SK-N-SH (cell line): ENCODE measurements at regions not wholly inside any gene's neighbourhood (a gene's known extent, or its start where the extent isn't known, plus 50 kb on each side); places are given as distances from the start of the nearest gene placed in this dataset.

Experiments used
- CTCF ChIA-PET: fragments of 300-600, 350-600 bp; formaldehyde crosslinking; extraction: SDS; loops from one replicate; lab custom pipeline; 2021; lab: Yijun Ruan, JAX
- POLR2A ChIA-PET: fragments of 350-600 bp; sonication (Branson Sonifier 250); formaldehyde crosslinking; extraction: SDS; loops from one replicate; lab custom pipeline; 2020; ENCODE audit warnings: antibody characterized with exemption, inconsistent platforms; lab: Yijun Ruan, JAX
- DNase-seq: peaks from one replicate; pipeline ENCODE4 v3.0.0; 2012
- H2AFZ ChIP-seq: fragments of 200-600 bp; sonication (generic); 2 replicates; pipeline ENCODE4 v1.8.1; 2016; ENCODE audit warnings: antibody characterized with exemption, mild to moderate bottlenecking, low read depth
- H3F3A ChIP-seq: fragments of 200-600 bp; sonication (generic); replicated peaks from 2 replicates; pipeline ENCODE3; 2016; ENCODE audit warnings: antibody characterized with exemption, mild to moderate bottlenecking; ENCODE audit not compliant: insufficient read depth
- H3K27ac ChIP-seq, 2 experiments: fragments of 200-500 bp in 1 of 2; fragments of 200-600 bp in 1 of 2; sonication (Bioruptor generic) in 1 of 2; sonication (generic), shearing (Covaris generic) in 1 of 2; 2 replicates each; pipeline versions ENCODE4 v1.5.1 to v1.6.1; 2014 to 2016; ENCODE audit warnings: low read depth in 2 of 2, inconsistent platforms in 1 of 2, low read length in 1 of 2, mild to moderate bottlenecking in 1 of 2, mixed read lengths in 1 of 2
- H3K27me3 ChIP-seq: fragments of 200-600 bp; sonication (generic), shearing (Covaris generic); 2 replicates; pipeline ENCODE4 v1.6.1; 2016; ENCODE audit warnings: mixed run types; ENCODE audit not compliant: insufficient read depth
- H3K36me3 ChIP-seq, 2 experiments: fragments of 200-500 bp in 1 of 2; fragments of 200-600 bp in 1 of 2; sonication (Bioruptor generic) in 1 of 2; sonication (generic) in 1 of 2; replicated peaks in 1 of 2; 2 replicates each; pipeline versions ENCODE3 to v1.5.1; 2014 to 2016; ENCODE audit warnings: low read length in 1 of 2, mild to moderate bottlenecking in 1 of 2; ENCODE audit not compliant: insufficient read depth in 2 of 2, control insufficient read depth in 1 of 2
- H3K4me1 ChIP-seq, 2 experiments: fragments of 200-500 bp in 1 of 2; fragments of 200-600 bp in 1 of 2; sonication (Bioruptor generic) in 1 of 2; sonication (generic), shearing (Covaris generic) in 1 of 2; 2 replicates each; pipeline versions ENCODE4 v1.5.1 to v1.6.1; 2014 to 2016; ENCODE audit warnings: low read depth in 1 of 2, low read length in 1 of 2, mixed run types in 1 of 2; ENCODE audit not compliant: insufficient read depth in 2 of 2, control insufficient read depth in 1 of 2
- H3K4me2 ChIP-seq: fragments of 200-600 bp; sonication (generic), shearing (Covaris generic); 2 replicates; pipeline ENCODE4 v1.6.1; 2017; ENCODE audit warnings: mixed run types
- H3K4me3 ChIP-seq, 2 experiments: fragments of 200-500 bp in 1 of 2; fragments of 200-600 bp in 1 of 2; sonication (Bioruptor generic) in 1 of 2; sonication (generic), shearing (Covaris generic) in 1 of 2; 2 replicates each; pipeline versions ENCODE4 v1.5.1 to v1.8.1; 2014 to 2016; ENCODE audit warnings: low read depth in 2 of 2, inconsistent platforms in 1 of 2, low read length in 1 of 2, mild to moderate bottlenecking in 1 of 2, mixed read lengths in 1 of 2, moderate library complexity in 1 of 2
- H3K79me2 ChIP-seq: fragments of 200-600 bp; sonication (generic); 2 replicates; pipeline ENCODE4 v1.8.1; 2017; ENCODE audit warnings: mild to moderate bottlenecking; ENCODE audit not compliant: insufficient read depth
- H3K9ac ChIP-seq: fragments of 200-600 bp; sonication (generic); 2 replicates; pipeline ENCODE4 v1.6.1; 2017; ENCODE audit warnings: mixed run types
- H3K9me2 ChIP-seq: fragments of 200-600 bp; sonication (generic); 2 replicates; pipeline ENCODE4 v1.6.1; 2017; ENCODE audit warnings: mixed run types
- H3K9me3 ChIP-seq: fragments of 200-600 bp; sonication (generic); 2 replicates; pipeline ENCODE4 v1.6.1; 2017; ENCODE audit warnings: mixed run types, mild to moderate bottlenecking, moderate library complexity
- H4K20me1 ChIP-seq: fragments of 200-600 bp; sonication (generic); 2 replicates; pipeline ENCODE4 v1.6.1; 2017; ENCODE audit warnings: mild to moderate bottlenecking, mixed run types; ENCODE audit not compliant: insufficient read depth
- ELF1 ChIP-seq: IDR thresholded peaks from 2 replicates; pipeline ENCODE4 v1.4.0; 2012
- EP300 ChIP-seq, 2 experiments: IDR thresholded peaks; 2 replicates each; pipeline versions ENCODE4 v1.4.0 to v1.6.1; 2012; ENCODE audit warnings: borderline replicate concordance in 1 of 2, low read depth in 1 of 2, low read length in 1 of 2
- FOSL2 ChIP-seq: IDR thresholded peaks from 2 replicates; pipeline ENCODE4 v1.4.0; 2012; ENCODE audit warnings: low read depth, mild to moderate bottlenecking, moderate library complexity, borderline replicate concordance
- GABPA ChIP-seq: IDR thresholded peaks from 2 replicates; pipeline ENCODE4 v1.4.0; 2012; ENCODE audit warnings: low read depth, mild to moderate bottlenecking
- JUND ChIP-seq: IDR thresholded peaks from 2 replicates; pipeline ENCODE4 v1.4.0; 2012
- MEF2A ChIP-seq: IDR thresholded peaks from 2 replicates; pipeline ENCODE4 v1.4.0; 2012; ENCODE audit warnings: low read depth, borderline replicate concordance
- MXI1 ChIP-seq: IDR thresholded peaks from 2 replicates; pipeline ENCODE4 v1.6.1; 2012; ENCODE audit warnings: mild to moderate bottlenecking, low read depth, low read length, improper control_type of control experiment
- NFIC ChIP-seq: IDR thresholded peaks from 2 replicates; pipeline ENCODE4 v1.4.0; 2012; ENCODE audit warnings: borderline replicate concordance
- NRF1 ChIP-seq: IDR thresholded peaks from 2 replicates; pipeline ENCODE4 v1.6.1; 2012; ENCODE audit warnings: low read depth, mild to moderate bottlenecking, low read length
- RCOR1 ChIP-seq: fragments of 150-350 bp; IDR thresholded peaks from 2 replicates; pipeline ENCODE4 v1.6.1; 2017; ENCODE audit warnings: antibody characterized with exemption, low read length
- RFX5 ChIP-seq: IDR thresholded peaks from 2 replicates; pipeline ENCODE4 v1.6.1; 2012; ENCODE audit warnings: mild to moderate bottlenecking, improper control_type of control experiment, low read length
- SIN3A ChIP-seq: IDR thresholded peaks from 2 replicates; pipeline ENCODE4 v1.6.1; 2012; ENCODE audit warnings: low read depth, mild to moderate bottlenecking, low read length, moderate library complexity, borderline replicate concordance
- SMC3 ChIP-seq: IDR thresholded peaks from 2 replicates; pipeline ENCODE4 v1.6.1; 2012; ENCODE audit warnings: low read depth, low read length, improper control_type of control experiment
- YY1 ChIP-seq: IDR thresholded peaks from 2 replicates; pipeline ENCODE4 v1.4.0; 2012; ENCODE audit warnings: low read depth, mild to moderate bottlenecking
- WGBS: methylation state at CpG from one replicate; pipeline ENCODE4 v1.1.6; 2017; ENCODE audit warnings: low lambda C conversion rate; 5-methylcytosine and 5-hydroxymethylcytosine counted together
- TF ChIP-seq, protein P1 (sequence below): IDR thresholded peaks from 2 replicates; pipeline ENCODE4 v1.4.0; 2012; ENCODE audit warnings: low read depth, borderline replicate concordance
- TF ChIP-seq, protein P2 (sequence below): fragments of 150-350 bp; IDR thresholded peaks from 2 replicates; pipeline ENCODE4 v1.6.1; 2016; ENCODE audit warnings: mild to moderate bottlenecking, low read depth, low read length
- TF ChIP-seq, protein P3 (sequence below): fragments of 150-350 bp; IDR thresholded peaks from 2 replicates; pipeline ENCODE4 v1.6.1; 2017; ENCODE audit warnings: antibody characterized with exemption, low read length, low read depth, borderline replicate concordance
- TF ChIP-seq, protein P4 (sequence below): IDR thresholded peaks from 2 replicates; pipeline ENCODE4; 2012

DNA sequence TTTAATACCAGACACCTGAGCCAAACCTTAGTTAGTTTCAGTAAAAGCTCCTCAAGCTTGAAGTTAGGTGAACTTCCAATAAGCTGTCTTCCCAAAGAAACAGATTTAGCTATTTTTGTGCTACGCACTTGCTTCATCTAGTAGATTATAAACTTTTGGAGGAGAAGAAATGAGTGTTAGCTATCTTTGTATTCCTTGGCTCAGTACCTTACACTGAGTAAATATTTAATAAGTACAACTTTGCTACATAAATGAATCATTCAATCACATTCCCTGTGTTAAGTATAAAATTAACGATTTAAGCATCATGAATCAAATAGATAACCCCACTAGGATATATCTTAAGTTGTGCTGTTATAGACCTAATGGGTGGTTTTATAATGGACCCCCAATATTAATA, 307.0 kb downstream of the PCNX1 start:
- H3K4me1 ChIP-seq = peaks cover 0 to 2% of the 10 kb centered on the region in 2 experiments; a peak in 1 of 4 replicates
- TF ChIP-seq SMC3 = no peak
- no peak for TF ChIP-seq GABPA
- no peak for TF ChIP-seq MEF2A
- TF ChIP-seq, protein P1, sequence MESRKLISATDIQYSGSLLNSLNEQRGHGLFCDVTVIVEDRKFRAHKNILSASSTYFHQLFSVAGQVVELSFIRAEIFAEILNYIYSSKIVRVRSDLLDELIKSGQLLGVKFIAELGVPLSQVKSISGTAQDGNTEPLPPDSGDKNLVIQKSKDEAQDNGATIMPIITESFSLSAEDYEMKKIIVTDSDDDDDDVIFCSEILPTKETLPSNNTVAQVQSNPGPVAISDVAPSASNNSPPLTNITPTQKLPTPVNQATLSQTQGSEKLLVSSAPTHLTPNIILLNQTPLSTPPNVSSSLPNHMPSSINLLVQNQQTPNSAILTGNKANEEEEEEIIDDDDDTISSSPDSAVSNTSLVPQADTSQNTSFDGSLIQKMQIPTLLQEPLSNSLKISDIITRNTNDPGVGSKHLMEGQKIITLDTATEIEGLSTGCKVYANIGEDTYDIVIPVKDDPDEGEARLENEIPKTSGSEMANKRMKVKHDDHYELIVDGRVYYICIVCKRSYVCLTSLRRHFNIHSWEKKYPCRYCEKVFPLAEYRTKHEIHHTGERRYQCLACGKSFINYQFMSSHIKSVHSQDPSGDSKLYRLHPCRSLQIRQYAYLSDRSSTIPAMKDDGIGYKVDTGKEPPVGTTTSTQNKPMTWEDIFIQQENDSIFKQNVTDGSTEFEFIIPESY = no peak
- TF ChIP-seq NRF1 = no peak
- TF ChIP-seq NFIC = no peak
- TF ChIP-seq, protein P2, sequence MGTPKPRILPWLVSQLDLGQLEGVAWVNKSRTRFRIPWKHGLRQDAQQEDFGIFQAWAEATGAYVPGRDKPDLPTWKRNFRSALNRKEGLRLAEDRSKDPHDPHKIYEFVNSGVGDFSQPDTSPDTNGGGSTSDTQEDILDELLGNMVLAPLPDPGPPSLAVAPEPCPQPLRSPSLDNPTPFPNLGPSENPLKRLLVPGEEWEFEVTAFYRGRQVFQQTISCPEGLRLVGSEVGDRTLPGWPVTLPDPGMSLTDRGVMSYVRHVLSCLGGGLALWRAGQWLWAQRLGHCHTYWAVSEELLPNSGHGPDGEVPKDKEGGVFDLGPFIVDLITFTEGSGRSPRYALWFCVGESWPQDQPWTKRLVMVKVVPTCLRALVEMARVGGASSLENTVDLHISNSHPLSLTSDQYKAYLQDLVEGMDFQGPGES = no peak
- TF ChIP-seq FOSL2 = no peak
- no peak for TF ChIP-seq JUND
- TF ChIP-seq RCOR1 = no peak
- no peak for TF ChIP-seq EP300 (IDR thresholded peaks at IDR 0.05; ENCODE audit: borderline replicate concordance in 1 of 2, low read depth in 1 of 2, low read length in 1 of 2)
- TF ChIP-seq, protein P3, sequence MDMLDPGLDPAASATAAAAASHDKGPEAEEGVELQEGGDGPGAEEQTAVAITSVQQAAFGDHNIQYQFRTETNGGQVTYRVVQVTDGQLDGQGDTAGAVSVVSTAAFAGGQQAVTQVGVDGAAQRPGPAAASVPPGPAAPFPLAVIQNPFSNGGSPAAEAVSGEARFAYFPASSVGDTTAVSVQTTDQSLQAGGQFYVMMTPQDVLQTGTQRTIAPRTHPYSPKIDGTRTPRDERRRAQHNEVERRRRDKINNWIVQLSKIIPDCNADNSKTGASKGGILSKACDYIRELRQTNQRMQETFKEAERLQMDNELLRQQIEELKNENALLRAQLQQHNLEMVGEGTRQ = no peak
- no peak for TF ChIP-seq ELF1
- no peak for TF ChIP-seq YY1
- TF ChIP-seq MXI1 = no peak
- TF ChIP-seq, protein P4, sequence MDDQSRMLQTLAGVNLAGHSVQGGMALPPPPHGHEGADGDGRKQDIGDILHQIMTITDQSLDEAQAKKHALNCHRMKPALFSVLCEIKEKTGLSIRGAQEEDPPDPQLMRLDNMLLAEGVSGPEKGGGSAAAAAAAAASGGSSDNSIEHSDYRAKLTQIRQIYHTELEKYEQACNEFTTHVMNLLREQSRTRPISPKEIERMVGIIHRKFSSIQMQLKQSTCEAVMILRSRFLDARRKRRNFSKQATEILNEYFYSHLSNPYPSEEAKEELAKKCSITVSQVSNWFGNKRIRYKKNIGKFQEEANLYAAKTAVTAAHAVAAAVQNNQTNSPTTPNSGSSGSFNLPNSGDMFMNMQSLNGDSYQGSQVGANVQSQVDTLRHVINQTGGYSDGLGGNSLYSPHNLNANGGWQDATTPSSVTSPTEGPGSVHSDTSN = no peak
- no peak for TF ChIP-seq SIN3A
- no peak for TF ChIP-seq RFX5
- TF ChIP-seq, all 33 proteins: peak for 0
- 88% methylated on average over 2 of the region's 2 CpGs for WGBS
- no peak for DNase-seq
- POLR2A ChIA-PET = no interaction called here
- no peaks in the 10 kb centered on the region for H3K27me3 ChIP-seq
- H4K20me1 ChIP-seq = no peaks in the 10 kb centered on the region
- H3K27ac ChIP-seq = no peak overlapping the region
- no peak overlapping the region for H3K4me2 ChIP-seq
- H3F3A ChIP-seq = no peaks in the 10 kb centered on the region
- H3K79me2 ChIP-seq = no peaks in the 10 kb centered on the region
- no peaks in the 10 kb centered on the region for H3K36me3 ChIP-seq
- no peak overlapping the region for H2AFZ ChIP-seq
- H3K9ac ChIP-seq = no peak overlapping the region
- H3K9me2 ChIP-seq = no peaks in the 10 kb centered on the region
- CTCF ChIA-PET = interaction anchor here (1.5 kb wide), 1 partner anchor 189 kb away, joined by 4 read pairs; no protein-coding TSS in a partner anchor
- H3K9me3 ChIP-seq = no peaks in the 10 kb centered on the region
- H3K4me3 ChIP-seq = no peak overlapping the region
